ENCODE measurements at regions not wholly inside any gene's neighbourhood (a gene's known extent, or its start where the extent isn't known, plus 50 kb on each side); places are given as distances from the start of the nearest gene placed in this dataset.

GRCh38 chr20:21982559-21982958, 277.1 kb downstream of the PAX1 start:
- no peak for TF ChIP-seq CTCF (conservative IDR thresholded peaks at IDR 0.05)
- no peak for TF ChIP-seq EZH2 (IDR thresholded peaks at IDR 0.05; ENCODE audit: low read depth)
